HCT116 (cell line): ENCODE measurements at regions not wholly inside any gene's neighbourhood (a gene's known extent, or its start where the extent isn't known, plus 50 kb on each side); places are given as distances from the start of the nearest gene placed in this dataset.

Experiments used
- ATAC-seq: fragments of 200-7000 bp; cut with Tn5 transposase; 2 replicates; pipeline ENCODE4 v1.9.1; 2020; ENCODE audit warnings: mild to moderate bottlenecking, moderate library complexity
- BruUV-seq: library from RNA; stranded (reverse); fragments of 400-500 nt; replicated peaks from 2 replicates; lab custom pipeline; 2021; lab: Mats Ljungman, UMichigan
- CTCF ChIA-PET: fragments of 300-600 bp; sonication (Branson Sonifier 250); formaldehyde crosslinking; loops from one replicate; lab custom pipeline; 2021; ENCODE audit warnings: antibody characterized with exemption; lab: Charles Lee
- POLR2A ChIA-PET: fragments of 300-600, 350-600 bp; sonication (Branson Sonifier 250); formaldehyde crosslinking; loops from one replicate; lab custom pipeline; 2021; ENCODE audit warnings: antibody characterized with exemption; lab: Charles Lee
- RAD21 ChIA-PET, 2 experiments: fragments of 300-600 bp; sonication (Branson Sonifier 250); formaldehyde crosslinking; loops; one replicate each; lab custom pipeline; 2023; ENCODE audit warnings: low total read pairs in 2 of 2; ENCODE audit not compliant: uncharacterized antibody in 2 of 2, unreplicated experiment in 2 of 2, low non-redundant PET in 1 of 2; lab: Charles Lee
- DNase-seq: peaks from one replicate; pipeline ENCODE4 v3.0.0-alpha.2; 2010; ENCODE audit warnings: low read depth, low spot score
- H2AFZ ChIP-seq: fragments of 200-600 bp; shearing (Covaris generic), sonication (generic); 2 replicates; pipeline ENCODE4 v1.6.1; 2017; ENCODE audit warnings: low read depth, mixed run types, mixed read lengths, antibody characterized with exemption, low read length; ENCODE audit not compliant: poor library complexity, severe bottlenecking
- H3K27ac ChIP-seq: 2 replicates; pipeline ENCODE4 v1.5.1; 2012; ENCODE audit warnings: low read depth, low read length
- H3K27me3 ChIP-seq: fragments of 200-600 bp; sonication (generic); 2 replicates; pipeline ENCODE4 v1.6.1; 2016; ENCODE audit warnings: mixed run types, low read length, mixed read lengths; ENCODE audit not compliant: insufficient read depth
- H3K36me3 ChIP-seq, 2 experiments: fragments of 200-500 bp in 1 of 2; fragments of 200-600 bp in 1 of 2; sonication (Bioruptor generic) in 1 of 2; sonication (generic) in 1 of 2; 2 replicates each; pipeline versions ENCODE4 v1.5.1 to v1.6.1; 2014 to 2016; ENCODE audit warnings: low read length in 2 of 2, inconsistent platforms in 1 of 2, mixed read lengths in 1 of 2, mixed run types in 1 of 2; ENCODE audit not compliant: insufficient read depth in 2 of 2, control insufficient read depth in 1 of 2
- H3K4me1 ChIP-seq, 2 experiments: fragments of 200-600 bp in 1 of 2; sonication (generic) in 1 of 2; 2 replicates each; pipeline versions ENCODE4 v1.5.1 to v1.6.1; 2012 to 2017; ENCODE audit warnings: low read length in 2 of 2, inconsistent platforms in 1 of 2, mild to moderate bottlenecking in 1 of 2, mixed read lengths in 1 of 2, mixed run types in 1 of 2, moderate library complexity in 1 of 2; ENCODE audit not compliant: insufficient read depth in 2 of 2, control insufficient read depth in 1 of 2
- H3K4me2 ChIP-seq: fragments of 200-600 bp; sonication (generic); 2 replicates; pipeline ENCODE4 v1.6.1; 2017; ENCODE audit warnings: mixed run types, low read length, mixed read lengths
- H3K4me3 ChIP-seq, 2 experiments: fragments of 200-600 bp in 1 of 2; sonication (generic) in 1 of 2; replicated peaks in 1 of 2; 2 replicates each; pipeline ENCODE4 v1.5.1; 2011 to 2016; ENCODE audit warnings: low read length in 2 of 2, control low read depth in 1 of 2, low read depth in 1 of 2, mild to moderate bottlenecking in 1 of 2, mixed read lengths in 1 of 2, mixed run types in 1 of 2
- H3K79me2 ChIP-seq: fragments of 200-600 bp; sonication (generic); 2 replicates; pipeline ENCODE4 v1.6.1; 2017; ENCODE audit warnings: mild to moderate bottlenecking, mixed run types, low read length, moderate library complexity, mixed read lengths; ENCODE audit not compliant: insufficient read depth
- H3K9ac ChIP-seq: fragments of 200-600 bp; sonication (generic); 2 replicates; pipeline ENCODE4 v1.6.1; 2016; ENCODE audit warnings: low read length, mixed read lengths
- H3K9me2 ChIP-seq: fragments of 200-600 bp; sonication (generic), shearing (Covaris generic); 2 replicates; pipeline ENCODE4 v1.6.1; 2017; ENCODE audit warnings: mixed run types, mild to moderate bottlenecking, moderate library complexity; ENCODE audit not compliant: insufficient read depth
- H3K9me3 ChIP-seq, 2 experiments: fragments of 200-500 bp in 1 of 2; fragments of 200-600 bp in 1 of 2; sonication (Bioruptor generic) in 1 of 2; sonication (generic) in 1 of 2; 2 replicates each; pipeline ENCODE4 v1.6.1; 2014 to 2017; ENCODE audit warnings: low read length in 2 of 2, mixed read lengths in 2 of 2, inconsistent platforms in 1 of 2, low read depth in 1 of 2, mild to moderate bottlenecking in 1 of 2, mixed run types in 1 of 2, moderate library complexity in 1 of 2; ENCODE audit not compliant: control insufficient read depth in 1 of 2, insufficient read depth in 1 of 2
- H4K20me1 ChIP-seq: fragments of 200-600 bp; sonication (generic), shearing (Covaris generic); 2 replicates; pipeline ENCODE4 v1.6.1; 2017; ENCODE audit warnings: mixed run types, mild to moderate bottlenecking, moderate library complexity; ENCODE audit not compliant: insufficient read depth
- CBX3 ChIP-seq: IDR thresholded peaks from 2 replicates; pipeline ENCODE4 v1.6.1; 2012; ENCODE audit warnings: low read depth
- CEBPB ChIP-seq: IDR thresholded peaks from 2 replicates; pipeline ENCODE4 v1.6.1; 2012; ENCODE audit warnings: low read depth
- EGR1 ChIP-seq: IDR thresholded peaks from 2 replicates; pipeline ENCODE4 v1.6.1; 2012; ENCODE audit warnings: low read depth
- ELF1 ChIP-seq: IDR thresholded peaks from 2 replicates; pipeline ENCODE4 v1.6.1; 2012; ENCODE audit warnings: low read depth, borderline replicate concordance
- TCF7L2 ChIP-seq: IDR thresholded peaks from 2 replicates; pipeline ENCODE4 v1.7.0; 2011; ENCODE audit warnings: borderline replicate concordance, inconsistent platforms; ENCODE audit not compliant: insufficient read depth, insufficient read length; ENCODE audit errors: extremely low read depth
- ZNF274 ChIP-seq: fragments of 200-500 bp; sonication (Bioruptor generic); IDR thresholded peaks from 2 replicates; pipeline ENCODE4 v1.6.1; 2014; ENCODE audit warnings: mild to moderate bottlenecking, low read depth, low read length, inconsistent platforms
- intact Hi-C: fragments of 100-400 bp; cut with micrococcal nuclease; formaldehyde crosslinking; loops from 2 replicates; pipeline ENCODE4 v1.10.0; 2022
- TF ChIP-seq, protein P1 (sequence below), 3 experiments: fragments of 200-600 bp in 1 of 3; sonication (generic) in 1 of 3; IDR thresholded peaks in 2 of 3; conservative IDR thresholded peaks in 1 of 3; 2 replicates each; pipeline ENCODE4 v1.5.1; 2012 to 2017; ENCODE audit warnings: low read depth in 2 of 3, low read length in 2 of 3, antibody characterized with exemption in 1 of 3, borderline replicate concordance in 1 of 3, control low read depth in 1 of 3, mild to moderate bottlenecking in 1 of 3, mixed read lengths in 1 of 3, mixed run types in 1 of 3, moderate library complexity in 1 of 3; ENCODE audit not compliant: insufficient read depth in 1 of 3
- TF ChIP-seq, protein P2 (sequence below): IDR thresholded peaks from 2 replicates; pipeline ENCODE4 v1.6.1; 2011; ENCODE audit warnings: mild to moderate bottlenecking, low read length, moderate library complexity; ENCODE audit not compliant: insufficient replicate concordance; ENCODE audit errors: extremely low read depth
- TF ChIP-seq, protein P3 (sequence below): IDR thresholded peaks from 2 replicates; pipeline ENCODE4 v1.6.1; 2012; ENCODE audit warnings: low read depth

DNA sequence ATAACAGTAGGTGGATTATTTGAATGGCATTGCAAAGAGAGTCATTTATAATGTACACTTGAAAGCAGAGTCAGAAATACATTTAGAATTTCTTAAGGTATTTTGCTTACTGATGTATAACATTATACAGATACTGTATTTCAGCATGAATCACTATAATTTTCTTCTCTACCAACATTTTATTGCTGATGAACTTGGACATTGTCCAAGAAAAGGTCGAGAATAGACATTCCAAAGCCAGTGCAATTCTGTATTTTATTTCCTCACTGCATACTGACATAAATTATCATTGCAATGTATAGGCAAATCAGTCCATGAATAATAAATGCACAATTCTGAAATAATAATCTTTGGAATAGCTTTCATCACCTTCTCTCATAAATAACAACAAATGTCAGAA lies 1420.0 kb upstream of the EYS start:
- POLR2A ChIA-PET = no interaction called here
- Histone ChIP-seq H2AFZ (no peak overlapping the region), H3K4me1 (no peaks in the 10 kb centered on the region), H3K79me2 (no peaks in the 10 kb centered on the region), H3K4me2 (no peak overlapping the region), H3K27me3 (no peaks in the 10 kb centered on the region), H3K9ac (no peak overlapping the region), H4K20me1 (no peaks in the 10 kb centered on the region), H3K36me3 (no peaks in the 10 kb centered on the region), H3K4me3 (no peak overlapping the region), H3K27ac (no peak overlapping the region), H3K9me2 (no peaks in the 10 kb centered on the region), H3K9me3 (peaks cover 15 to 20% of the 10 kb centered on the region in 2 experiments; a peak in 2 of 4 replicates)
- DNase-seq = no peak
- ATAC-seq = no peak
- CTCF ChIA-PET = no interaction called here
- no TSS peak for BruUV-seq
- TF ChIP-seq ZNF274 (no peak), ELF1 (no peak), CBX3 (no peak), EGR1 (no peak), CEBPB (no peak), TCF7L2 (no peak)
- TF ChIP-seq, protein P1, sequence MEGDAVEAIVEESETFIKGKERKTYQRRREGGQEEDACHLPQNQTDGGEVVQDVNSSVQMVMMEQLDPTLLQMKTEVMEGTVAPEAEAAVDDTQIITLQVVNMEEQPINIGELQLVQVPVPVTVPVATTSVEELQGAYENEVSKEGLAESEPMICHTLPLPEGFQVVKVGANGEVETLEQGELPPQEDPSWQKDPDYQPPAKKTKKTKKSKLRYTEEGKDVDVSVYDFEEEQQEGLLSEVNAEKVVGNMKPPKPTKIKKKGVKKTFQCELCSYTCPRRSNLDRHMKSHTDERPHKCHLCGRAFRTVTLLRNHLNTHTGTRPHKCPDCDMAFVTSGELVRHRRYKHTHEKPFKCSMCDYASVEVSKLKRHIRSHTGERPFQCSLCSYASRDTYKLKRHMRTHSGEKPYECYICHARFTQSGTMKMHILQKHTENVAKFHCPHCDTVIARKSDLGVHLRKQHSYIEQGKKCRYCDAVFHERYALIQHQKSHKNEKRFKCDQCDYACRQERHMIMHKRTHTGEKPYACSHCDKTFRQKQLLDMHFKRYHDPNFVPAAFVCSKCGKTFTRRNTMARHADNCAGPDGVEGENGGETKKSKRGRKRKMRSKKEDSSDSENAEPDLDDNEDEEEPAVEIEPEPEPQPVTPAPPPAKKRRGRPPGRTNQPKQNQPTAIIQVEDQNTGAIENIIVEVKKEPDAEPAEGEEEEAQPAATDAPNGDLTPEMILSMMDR (IDR thresholded peaks at IDR 0.05 in 2 of 3, conservative IDR thresholded peaks at IDR 0.05 in 1 of 3; ENCODE audit: borderline replicate concordance in 1 of 3, insufficient read depth in 1 of 3, low read depth in 2 of 3, low read length in 2 of 3) = no peak
- TF ChIP-seq, protein P2, sequence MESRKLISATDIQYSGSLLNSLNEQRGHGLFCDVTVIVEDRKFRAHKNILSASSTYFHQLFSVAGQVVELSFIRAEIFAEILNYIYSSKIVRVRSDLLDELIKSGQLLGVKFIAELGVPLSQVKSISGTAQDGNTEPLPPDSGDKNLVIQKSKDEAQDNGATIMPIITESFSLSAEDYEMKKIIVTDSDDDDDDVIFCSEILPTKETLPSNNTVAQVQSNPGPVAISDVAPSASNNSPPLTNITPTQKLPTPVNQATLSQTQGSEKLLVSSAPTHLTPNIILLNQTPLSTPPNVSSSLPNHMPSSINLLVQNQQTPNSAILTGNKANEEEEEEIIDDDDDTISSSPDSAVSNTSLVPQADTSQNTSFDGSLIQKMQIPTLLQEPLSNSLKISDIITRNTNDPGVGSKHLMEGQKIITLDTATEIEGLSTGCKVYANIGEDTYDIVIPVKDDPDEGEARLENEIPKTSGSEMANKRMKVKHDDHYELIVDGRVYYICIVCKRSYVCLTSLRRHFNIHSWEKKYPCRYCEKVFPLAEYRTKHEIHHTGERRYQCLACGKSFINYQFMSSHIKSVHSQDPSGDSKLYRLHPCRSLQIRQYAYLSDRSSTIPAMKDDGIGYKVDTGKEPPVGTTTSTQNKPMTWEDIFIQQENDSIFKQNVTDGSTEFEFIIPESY = no peak
- TF ChIP-seq, protein P3, sequence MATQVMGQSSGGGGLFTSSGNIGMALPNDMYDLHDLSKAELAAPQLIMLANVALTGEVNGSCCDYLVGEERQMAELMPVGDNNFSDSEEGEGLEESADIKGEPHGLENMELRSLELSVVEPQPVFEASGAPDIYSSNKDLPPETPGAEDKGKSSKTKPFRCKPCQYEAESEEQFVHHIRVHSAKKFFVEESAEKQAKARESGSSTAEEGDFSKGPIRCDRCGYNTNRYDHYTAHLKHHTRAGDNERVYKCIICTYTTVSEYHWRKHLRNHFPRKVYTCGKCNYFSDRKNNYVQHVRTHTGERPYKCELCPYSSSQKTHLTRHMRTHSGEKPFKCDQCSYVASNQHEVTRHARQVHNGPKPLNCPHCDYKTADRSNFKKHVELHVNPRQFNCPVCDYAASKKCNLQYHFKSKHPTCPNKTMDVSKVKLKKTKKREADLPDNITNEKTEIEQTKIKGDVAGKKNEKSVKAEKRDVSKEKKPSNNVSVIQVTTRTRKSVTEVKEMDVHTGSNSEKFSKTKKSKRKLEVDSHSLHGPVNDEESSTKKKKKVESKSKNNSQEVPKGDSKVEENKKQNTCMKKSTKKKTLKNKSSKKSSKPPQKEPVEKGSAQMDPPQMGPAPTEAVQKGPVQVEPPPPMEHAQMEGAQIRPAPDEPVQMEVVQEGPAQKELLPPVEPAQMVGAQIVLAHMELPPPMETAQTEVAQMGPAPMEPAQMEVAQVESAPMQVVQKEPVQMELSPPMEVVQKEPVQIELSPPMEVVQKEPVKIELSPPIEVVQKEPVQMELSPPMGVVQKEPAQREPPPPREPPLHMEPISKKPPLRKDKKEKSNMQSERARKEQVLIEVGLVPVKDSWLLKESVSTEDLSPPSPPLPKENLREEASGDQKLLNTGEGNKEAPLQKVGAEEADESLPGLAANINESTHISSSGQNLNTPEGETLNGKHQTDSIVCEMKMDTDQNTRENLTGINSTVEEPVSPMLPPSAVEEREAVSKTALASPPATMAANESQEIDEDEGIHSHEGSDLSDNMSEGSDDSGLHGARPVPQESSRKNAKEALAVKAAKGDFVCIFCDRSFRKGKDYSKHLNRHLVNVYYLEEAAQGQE = no peak
- intact Hi-C loops = no loop called here
- RAD21 ChIA-PET = no interaction called here
